HG03354 (cell line): ENCODE measurements at regions not wholly inside any gene's neighbourhood (a gene's known extent, or its start where the extent isn't known, plus 50 kb on each side); places are given as distances from the start of the nearest gene placed in this dataset.

Experiments used
- ATAC-seq: cut with Tn5 transposase; IDR thresholded peaks from one replicate; pipeline ENCODE4 v1.9.1; 2021; ENCODE audit warnings: mild to moderate bottlenecking; ENCODE audit not compliant: unreplicated experiment, poor library complexity, severe bottlenecking

- no peak for ATAC-seq
These were observed 137.6 kb downstream of the GOLIM4 start for GRCh38 chr3:167958141-167958540.

GRCh38 chr3:167952969-167953368 lies 142.8 kb downstream of the GOLIM4 start:
- ATAC-seq, result no peak

GRCh38 chr3:167950212-167950611 lies 145.5 kb downstream of the GOLIM4 start:
- ATAC-seq, result no peak

- ATAC-seq, result no peak
These were observed 154.3 kb downstream of the GOLIM4 start for GRCh38 chr3:167941234-167941995.

GRCh38 chr3:167940241-167940640 lies 155.5 kb downstream of the GOLIM4 start:
- ATAC-seq, result no peak

- ATAC-seq, result no peak
These were observed 157.2 kb downstream of the GOLIM4 start for GRCh38 chr3:167938516-167938915.

- no peak for ATAC-seq
These were observed 159.7 kb downstream of the GOLIM4 start for GRCh38 chr3:167936019-167936418.

GRCh38 chr3:167930453-167930852 lies 165.3 kb downstream of the GOLIM4 start:
- ATAC-seq, result no peak

- ATAC-seq, result no peak
These were observed 165.8 kb downstream of the GOLIM4 start for GRCh38 chr3:167929968-167930367.

- ATAC-seq, result no peak
These were observed 167.3 kb downstream of the GOLIM4 start for GRCh38 chr3:167928381-167928780.

- no peak for ATAC-seq
These were observed 175.0 kb downstream of the GOLIM4 start for GRCh38 chr3:167920747-167921146.

GRCh38 chr3:167919590-167919989 lies 176.1 kb downstream of the GOLIM4 start:
- ATAC-seq, result no peak

GRCh38 chr3:167918686-167919085 lies 177.0 kb downstream of the GOLIM4 start:
- no peak for ATAC-seq

- no peak for ATAC-seq
These were observed 177.6 kb downstream of the GOLIM4 start for GRCh38 chr3:167918008-167918596.

- no peak for ATAC-seq
These were observed 177.8 kb downstream of the SERPINI1 start for GRCh38 chr3:167913219-167913835.

GRCh38 chr3:167909952-167910351 lies 174.4 kb downstream of the SERPINI1 start:
- no peak for ATAC-seq

- no peak for ATAC-seq
These were observed 174.0 kb downstream of the SERPINI1 start for GRCh38 chr3:167909504-167909896.

GRCh38 chr3:167908746-167909503 lies 173.4 kb downstream of the SERPINI1 start:
- no peak for ATAC-seq

GRCh38 chr3:167908221-167908620 lies 172.7 kb downstream of the SERPINI1 start:
- no peak for ATAC-seq

GRCh38 chr3:167901138-167901537 lies 165.6 kb downstream of the SERPINI1 start:
- no peak for ATAC-seq
